ENCODE measurements at regions not wholly inside any gene's neighbourhood (a gene's known extent, or its start where the extent isn't known, plus 50 kb on each side); places are given as distances from the start of the nearest gene placed in this dataset.

DNA sequence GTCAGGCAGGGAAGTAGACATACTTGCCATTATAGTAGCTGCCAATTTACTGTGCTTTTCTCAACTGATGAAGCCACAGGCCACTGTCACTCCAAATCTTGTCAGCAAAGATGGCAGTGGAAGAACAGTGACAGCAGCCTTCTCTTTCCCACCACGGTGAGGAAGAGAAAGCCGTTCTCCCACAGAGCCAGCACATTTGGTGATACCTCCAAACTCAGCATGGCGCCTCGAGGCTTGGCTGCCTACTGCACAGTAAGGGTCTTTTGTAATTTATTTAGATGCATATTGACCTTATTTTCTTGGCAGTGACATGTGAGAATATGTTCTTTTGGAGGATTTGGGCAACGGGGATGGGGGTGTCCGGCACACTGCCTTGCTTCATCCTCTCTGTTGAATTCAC is 117.2 kb upstream of the CDH20 start:
- TF ChIP-seq, protein P1, sequence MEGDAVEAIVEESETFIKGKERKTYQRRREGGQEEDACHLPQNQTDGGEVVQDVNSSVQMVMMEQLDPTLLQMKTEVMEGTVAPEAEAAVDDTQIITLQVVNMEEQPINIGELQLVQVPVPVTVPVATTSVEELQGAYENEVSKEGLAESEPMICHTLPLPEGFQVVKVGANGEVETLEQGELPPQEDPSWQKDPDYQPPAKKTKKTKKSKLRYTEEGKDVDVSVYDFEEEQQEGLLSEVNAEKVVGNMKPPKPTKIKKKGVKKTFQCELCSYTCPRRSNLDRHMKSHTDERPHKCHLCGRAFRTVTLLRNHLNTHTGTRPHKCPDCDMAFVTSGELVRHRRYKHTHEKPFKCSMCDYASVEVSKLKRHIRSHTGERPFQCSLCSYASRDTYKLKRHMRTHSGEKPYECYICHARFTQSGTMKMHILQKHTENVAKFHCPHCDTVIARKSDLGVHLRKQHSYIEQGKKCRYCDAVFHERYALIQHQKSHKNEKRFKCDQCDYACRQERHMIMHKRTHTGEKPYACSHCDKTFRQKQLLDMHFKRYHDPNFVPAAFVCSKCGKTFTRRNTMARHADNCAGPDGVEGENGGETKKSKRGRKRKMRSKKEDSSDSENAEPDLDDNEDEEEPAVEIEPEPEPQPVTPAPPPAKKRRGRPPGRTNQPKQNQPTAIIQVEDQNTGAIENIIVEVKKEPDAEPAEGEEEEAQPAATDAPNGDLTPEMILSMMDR (IDR thresholded peaks at IDR 0.05) = no peak
- TF ChIP-seq POLR2A (IDR thresholded peaks at IDR 0.05) = no peak
